Lower leg skin (tissue), 4 donors: ENCODE measurements at regions not wholly inside any gene's neighbourhood (a gene's known extent, or its start where the extent isn't known, plus 50 kb on each side); places are given as distances from the start of the nearest gene placed in this dataset.
"Not testable (repeated sequence)": the region's sequence is repeated elsewhere in the genome, so short reads cannot be mapped to it uniquely, and the experiment has no call there.

Experiments
- DNase-seq, 2 donors: peaks; one replicate each; pipeline ENCODE4 v3.0.0-alpha.2; 2019; ENCODE audit warnings: low spot score in 2 of 2
- H3K4me3 ChIP-seq: fragments of 200-600 bp; sonication (generic); 2 replicates; pipeline ENCODE4 v1.5.1; 2017; ENCODE audit warnings: mild to moderate bottlenecking, low read depth; ENCODE audit not compliant: poor library complexity, severe bottlenecking
- POLR2A ChIP-seq, 2 donors: fragments of 450-650 bp; IDR thresholded peaks; one replicate each; pipeline ENCODE4 v1.6.1; 2016 to 2017; ENCODE audit warnings: antibody characterized with exemption in 2 of 2, mild to moderate bottlenecking in 1 of 2, moderate library complexity in 1 of 2
- WGBS, 2 donors: methylation state at CpG; one replicate each; pipeline ENCODE4 v1.1.5; 2018; 5-methylcytosine and 5-hydroxymethylcytosine counted together
- intact Hi-C: fragments of 100-400 bp; cut with DNase I; formaldehyde crosslinking; loops from one replicate; pipeline ENCODE4 v1.15.0; 2023; ENCODE audit warnings: low total_unique reads
- TF ChIP-seq, protein P1 (sequence below), 3 donors: fragments of 450-650 bp; IDR thresholded peaks; one replicate each; pipeline ENCODE4 v1.5.1; 2016; ENCODE audit warnings: antibody characterized with exemption in 3 of 3, mild to moderate bottlenecking in 3 of 3, moderate library complexity in 2 of 3

DNA sequence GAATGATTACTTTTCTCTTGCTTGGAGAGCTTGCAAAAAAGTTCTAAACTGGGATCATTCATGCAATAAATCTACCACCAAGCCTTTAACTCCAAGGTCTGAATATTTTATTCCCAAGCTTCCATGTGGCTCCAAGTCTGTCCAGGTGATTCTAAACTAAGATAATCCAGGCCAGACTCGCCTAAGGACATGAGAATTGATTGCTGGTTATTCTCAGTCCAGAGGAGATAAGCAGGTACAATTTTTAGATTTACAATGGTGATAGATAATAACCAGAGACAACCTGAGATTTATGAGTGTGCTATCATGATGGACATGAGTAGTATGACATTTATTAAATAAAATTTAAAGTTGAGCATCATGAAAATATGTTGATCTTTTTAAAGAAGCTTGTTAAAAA lies 156.5 kb upstream of the SPRY2 start:
- DNase-seq, result no peak
- no peak overlapping the region for H3K4me3 ChIP-seq
- intact Hi-C loops, result no loop called here
- TF ChIP-seq POLR2A (IDR thresholded peaks at IDR 0.05), result no peak
- TF ChIP-seq, protein P1, sequence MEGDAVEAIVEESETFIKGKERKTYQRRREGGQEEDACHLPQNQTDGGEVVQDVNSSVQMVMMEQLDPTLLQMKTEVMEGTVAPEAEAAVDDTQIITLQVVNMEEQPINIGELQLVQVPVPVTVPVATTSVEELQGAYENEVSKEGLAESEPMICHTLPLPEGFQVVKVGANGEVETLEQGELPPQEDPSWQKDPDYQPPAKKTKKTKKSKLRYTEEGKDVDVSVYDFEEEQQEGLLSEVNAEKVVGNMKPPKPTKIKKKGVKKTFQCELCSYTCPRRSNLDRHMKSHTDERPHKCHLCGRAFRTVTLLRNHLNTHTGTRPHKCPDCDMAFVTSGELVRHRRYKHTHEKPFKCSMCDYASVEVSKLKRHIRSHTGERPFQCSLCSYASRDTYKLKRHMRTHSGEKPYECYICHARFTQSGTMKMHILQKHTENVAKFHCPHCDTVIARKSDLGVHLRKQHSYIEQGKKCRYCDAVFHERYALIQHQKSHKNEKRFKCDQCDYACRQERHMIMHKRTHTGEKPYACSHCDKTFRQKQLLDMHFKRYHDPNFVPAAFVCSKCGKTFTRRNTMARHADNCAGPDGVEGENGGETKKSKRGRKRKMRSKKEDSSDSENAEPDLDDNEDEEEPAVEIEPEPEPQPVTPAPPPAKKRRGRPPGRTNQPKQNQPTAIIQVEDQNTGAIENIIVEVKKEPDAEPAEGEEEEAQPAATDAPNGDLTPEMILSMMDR (IDR thresholded peaks at IDR 0.05), result no peak
- WGBS, 2 donors, result 73 to 76% methylated on average over 1 of the region's 1 CpG

DNA sequence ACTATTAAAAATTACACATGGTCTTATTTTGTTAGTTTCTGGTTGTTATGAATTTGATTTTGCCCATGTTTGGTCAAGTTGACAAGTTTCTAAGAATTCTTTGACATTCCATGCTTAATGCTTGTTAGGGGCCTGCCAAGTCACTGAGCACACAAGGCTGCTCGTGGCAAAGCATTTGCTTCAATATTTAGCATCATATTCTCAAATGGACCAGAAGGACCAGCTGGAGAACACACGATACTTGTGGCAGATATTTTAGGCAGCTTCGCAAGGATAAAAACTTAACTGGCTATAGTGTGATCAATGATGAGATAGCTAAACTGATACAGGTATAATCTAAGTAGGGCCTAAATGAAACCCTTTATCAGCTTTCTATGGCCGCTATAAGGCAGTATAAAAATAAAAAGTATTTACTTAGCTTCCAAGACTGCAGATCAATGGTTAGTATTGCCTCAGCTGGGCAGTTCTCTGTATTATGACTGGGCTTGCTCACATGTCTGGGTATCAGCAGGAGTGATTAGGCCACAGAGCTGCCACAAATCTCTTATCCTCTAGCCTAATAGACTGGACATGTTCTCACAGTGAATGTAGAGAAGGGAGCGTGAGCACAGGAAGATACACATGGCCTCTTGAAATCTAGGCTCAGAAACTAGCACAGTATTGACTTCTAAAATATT lies 155.9 kb upstream of the SPRY2 start:
- DNase-seq, result no peak
- no peak overlapping the region for H3K4me3 ChIP-seq
- TF ChIP-seq POLR2A (IDR thresholded peaks at IDR 0.05), result no peak
- TF ChIP-seq, protein P1 (IDR thresholded peaks at IDR 0.05), result no peak
- intact Hi-C loops, result no loop called here
- WGBS, 2 donors, result 75 to 82% methylated on average over 5 of the region's 5 CpGs

DNA sequence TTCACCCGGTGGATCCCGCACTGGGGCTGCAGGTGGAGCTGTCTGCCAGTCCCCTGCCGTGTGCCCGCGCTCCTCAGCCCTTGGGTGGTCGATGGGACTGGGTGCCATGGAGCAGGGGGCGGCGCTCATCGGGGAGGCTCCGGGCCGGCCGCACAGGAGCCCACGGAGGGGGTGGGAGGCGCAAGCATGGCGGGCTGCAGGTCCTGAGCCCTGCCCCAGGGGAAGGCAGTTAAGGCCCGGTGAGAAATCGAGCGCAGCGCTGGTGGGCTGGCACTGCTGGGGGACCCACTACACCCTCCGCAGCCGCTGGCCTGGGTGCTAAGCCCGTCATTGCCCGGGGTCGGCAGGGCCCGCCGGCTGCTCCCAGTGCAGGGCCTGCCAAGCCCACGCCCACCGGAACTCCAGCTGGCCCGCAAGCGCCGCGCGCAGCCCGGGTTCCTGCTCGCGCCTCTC lies 149.6 kb upstream of the SPRY2 start:
- intact Hi-C loops, DNase-seq, H3K4me3 ChIP-seq: not testable (repeated sequence)
- WGBS, 2 donors, result 95% methylated on average over 27 to 36 of the region's 36 CpGs

DNA sequence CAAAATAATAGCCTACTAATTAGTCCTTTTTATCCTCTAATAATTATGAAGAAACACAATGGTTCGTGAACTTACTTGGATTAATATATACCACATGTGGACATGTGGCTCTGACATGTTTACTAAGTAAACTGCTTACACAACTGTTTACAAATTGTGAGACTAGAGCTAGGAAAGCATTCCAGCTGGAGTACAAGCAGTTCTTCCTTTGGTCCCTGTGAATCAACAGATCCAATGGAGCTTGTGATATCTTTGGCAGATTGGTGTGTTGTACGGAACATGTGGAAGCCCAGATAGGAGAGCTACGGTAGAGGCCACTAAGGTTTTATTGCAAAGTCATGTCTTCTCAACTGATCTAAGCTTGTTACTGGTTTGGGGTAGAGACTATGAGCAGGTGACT lies 145.5 kb upstream of the SPRY2 start:
- peak in 1 of 2 donors; percentile 59 for DNase-seq
- no peak overlapping the region for H3K4me3 ChIP-seq
- intact Hi-C loops, result no loop called here
- 70 to 76% methylated on average over 3 of the region's 3 CpGs for WGBS, 2 donors
- TF ChIP-seq POLR2A (IDR thresholded peaks at IDR 0.05), result no peak
- TF ChIP-seq, protein P1 (IDR thresholded peaks at IDR 0.05), result no peak

- WGBS, 2 donors, result 38 to 48% methylated on average over 1 of the region's 1 CpG
- intact Hi-C loops, result no loop called here
- TF ChIP-seq, protein P1 (IDR thresholded peaks at IDR 0.05), result no peak
- TF ChIP-seq POLR2A (IDR thresholded peaks at IDR 0.05), result no peak
- DNase-seq, result no peak
- H3K4me3 ChIP-seq, result no peak overlapping the region
Measured at GRCh38 chr13:80483157-80483556, 142.2 kb upstream of the SPRY2 start.

DNA sequence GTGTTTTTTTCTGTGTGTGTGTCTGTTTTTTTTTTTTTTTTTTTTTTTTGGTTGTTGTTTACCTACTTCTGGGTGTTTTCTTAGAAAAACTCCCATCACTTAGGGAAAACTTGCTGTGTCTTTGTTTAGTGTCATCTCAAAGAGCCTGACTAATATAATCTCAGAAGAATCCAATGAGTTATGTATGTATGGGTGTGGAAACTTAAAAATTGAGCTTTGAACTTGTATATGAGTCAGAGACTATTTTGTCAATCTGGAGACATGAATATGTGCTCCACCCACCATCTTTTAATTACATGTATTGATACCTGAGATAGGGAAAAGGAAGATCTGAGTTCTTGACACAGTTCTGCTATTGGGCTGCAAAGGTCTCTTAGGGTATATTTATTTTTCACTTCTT lies 140.7 kb upstream of the SPRY2 start:
- TF ChIP-seq, protein P1 (IDR thresholded peaks at IDR 0.05), result no peak
- TF ChIP-seq POLR2A (IDR thresholded peaks at IDR 0.05), result no peak
- DNase-seq, result no peak
- intact Hi-C loops, result no loop called here
- no peak overlapping the region for H3K4me3 ChIP-seq
